ENCODE measurements at regions not wholly inside any gene's neighbourhood (a gene's known extent, or its start where the extent isn't known, plus 50 kb on each side); places are given as distances from the start of the nearest gene placed in this dataset.

DNA sequence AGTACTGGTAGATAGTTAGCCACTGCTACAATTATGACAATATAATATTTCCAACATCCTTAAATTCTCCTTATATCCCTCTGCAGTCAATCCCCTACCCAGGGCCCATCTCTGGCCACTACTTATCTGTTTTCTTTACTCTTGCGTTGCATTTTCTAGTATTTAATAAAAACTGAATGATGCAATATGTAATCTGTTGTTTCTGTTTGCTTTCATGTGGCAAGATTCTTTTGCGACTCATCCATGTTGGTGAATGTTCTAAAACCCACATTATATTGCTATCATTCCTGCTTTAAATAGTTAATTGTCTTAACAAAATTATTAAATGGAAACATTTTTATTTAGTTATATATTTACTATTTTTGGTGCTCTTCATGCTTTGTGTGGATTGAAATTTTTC lies 338.5 kb downstream of the MDFIC start:
- ATAC-seq (no peak), FAIRE-seq (no peak), DNase-seq (ENCODE audit: extremely low read depth in 1 of 4, low spot score in 3 of 4) (no peak)
- Histone ChIP-seq H3K4me3 (no peak overlapping the region), H3K4me1 (replicated peaks in 1 of 2; ENCODE audit: control insufficient read depth in 2 of 2, insufficient read depth in 2 of 2, low read length in 2 of 2) (no peaks in the 10 kb centered on the region), H3K36me3 (ENCODE audit: control insufficient read depth, insufficient read depth, low read length) (no peaks in the 10 kb centered on the region), H3K9ac (ENCODE audit: insufficient read depth in 1 of 2, low read depth in 2 of 2, low read length in 2 of 2) (no peak overlapping the region), H3K27ac (ENCODE audit: extremely low read depth, low read depth, low read length) (no peak overlapping the region), H3K9me3 (replicated peaks; ENCODE audit: control insufficient read depth, insufficient read depth, low read depth, low read length) (peaks cover 3% of the 10 kb centered on the region; the same call in 1 of the 2 replicates), H4K20me1 (replicated peaks; ENCODE audit: control insufficient read depth, insufficient read depth, low read length) (no peaks in the 10 kb centered on the region), H3K4me2 (ENCODE audit: insufficient read depth, low read length) (no peak overlapping the region), H2AFZ (ENCODE audit: low read depth, low read length) (no peak overlapping the region), H3K27me3 (ENCODE audit: control insufficient read depth in 2 of 2, insufficient read depth in 2 of 2, low read length in 2 of 2) (no peaks in the 10 kb centered on the region), H3K9me1 (ENCODE audit: control insufficient read depth, insufficient read depth, low read length) (no peaks in the 10 kb centered on the region), H3K79me2 (ENCODE audit: control insufficient read depth, insufficient read depth, low read length) (no peaks in the 10 kb centered on the region)
- TF ChIP-seq ZSCAN32 (CRISPR knock-in tag; IDR thresholded peaks at IDR 0.05), result peak; percentile 46; the same call in 1 of the 2 replicates
- no peak for TF ChIP-seq ZZZ3 (IDR thresholded peaks at IDR 0.05)
- no peak for TF ChIP-seq ZNF232 (CRISPR knock-in tag; IDR thresholded peaks at IDR 0.05)
- no peak for TF ChIP-seq NONO (IDR thresholded peaks at IDR 0.05; ENCODE audit: low read depth in 2 of 2, low read length in 1 of 2)
- no peak for TF ChIP-seq YY1 (IDR thresholded peaks at IDR 0.05; ENCODE audit: borderline replicate concordance in 1 of 3, control insufficient read depth in 1 of 3, extremely low read depth in 1 of 3, insufficient read depth in 3 of 3, insufficient read length in 1 of 3, insufficient replicate concordance in 2 of 3, low read depth in 1 of 3, low read length in 2 of 3)
- TF ChIP-seq SMARCA5 (IDR thresholded peaks at IDR 0.05), result no peak
- TF ChIP-seq TBL1XR1 (IDR thresholded peaks at IDR 0.05; ENCODE audit: low read length in 2 of 2), result no peak
- TF ChIP-seq CEBPG (CRISPR knock-in tag; IDR thresholded peaks at IDR 0.05), result no peak
- peak; percentile 43 to 71 for TF ChIP-seq CEBPG (tag; conservative IDR thresholded peaks at IDR 0.05 in 1 of 2, IDR thresholded peaks at IDR 0.05 in 1 of 2)
- no peak for TF ChIP-seq CHD1 (IDR thresholded peaks at IDR 0.05; ENCODE audit: low read length)
- ChIA-PET POLR2A (no interaction called here), CTCF (ENCODE audit: low intra/inter-chr PET ratio) (no interaction called here)
- BruUV-seq (replicated peaks), result no TSS peak
- in situ Hi-C loops (cut with MboI), result no loop called here
- 4% methylated on average over 2 of the region's 2 CpGs for WGBS (ENCODE audit: insufficient coverage, low coverage, missing lambda C conversion rate)
- intact Hi-C loops (cut with micrococcal nuclease), result no loop called here
